ENCODE measurements at regions not wholly inside any gene's neighbourhood (a gene's known extent, or its start where the extent isn't known, plus 50 kb on each side); places are given as distances from the start of the nearest gene placed in this dataset.

GRCh38 chr2:172153156-172153555 is 50.5 kb upstream of the DLX2 start:
- DNase-seq (ENCODE audit: low spot score) = no peak

GRCh38 chr2:172153757-172154156 is 51.1 kb upstream of the DLX2 start:
- no peak for DNase-seq (ENCODE audit: low spot score)

- no peak for DNase-seq (ENCODE audit: low spot score)
Observed at GRCh38 chr2:172155752-172156151, 53.1 kb upstream of the DLX2 start.

- no peak for DNase-seq (ENCODE audit: low spot score)
Observed at GRCh38 chr2:172160839-172161238, 58.1 kb upstream of the DLX2 start.

- DNase-seq (ENCODE audit: low spot score) = no peak
Observed at GRCh38 chr2:172162225-172162733, 59.6 kb upstream of the DLX2 start.

- no peak for DNase-seq (ENCODE audit: low spot score)
Observed at GRCh38 chr2:172162739-172163336, 60.1 kb upstream of the DLX2 start.

- no peak for DNase-seq (ENCODE audit: low spot score)
Observed at GRCh38 chr2:172168917-172169346, 66.2 kb upstream of the DLX2 start.

- no peak for DNase-seq (ENCODE audit: low spot score)
Observed at GRCh38 chr2:172169611-172170010, 66.9 kb upstream of the DLX2 start.

- DNase-seq (ENCODE audit: low spot score) = peak; percentile 94
Observed at GRCh38 chr2:172172513-172173173, 69.9 kb upstream of the DLX2 start.

- DNase-seq (ENCODE audit: low spot score) = no peak
Observed at GRCh38 chr2:172173174-172173706, 70.5 kb upstream of the DLX2 start.

- DNase-seq (ENCODE audit: low spot score) = no peak
Observed at GRCh38 chr2:172177581-172177980, 74.9 kb upstream of the DLX2 start.

- no peak for DNase-seq (ENCODE audit: low spot score)
Observed at GRCh38 chr2:172177996-172178395, 75.3 kb upstream of the DLX2 start.

- DNase-seq (ENCODE audit: low spot score) = no peak
Observed at GRCh38 chr2:172179045-172179701, 76.5 kb upstream of the DLX2 start.

GRCh38 chr2:172181840-172182239 is 79.1 kb upstream of the DLX2 start:
- DNase-seq (ENCODE audit: low spot score) = no peak

GRCh38 chr2:172182624-172183023 is 79.9 kb upstream of the DLX2 start:
- no peak for DNase-seq (ENCODE audit: low spot score)

GRCh38 chr2:172193331-172194089 is 90.8 kb upstream of the DLX2 start:
- no peak for DNase-seq (ENCODE audit: low spot score)

GRCh38 chr2:172195836-172196376 is 93.2 kb upstream of the DLX2 start:
- DNase-seq (ENCODE audit: low spot score) = no peak

GRCh38 chr2:172196768-172197431 is 94.2 kb upstream of the DLX2 start:
- DNase-seq (ENCODE audit: low spot score) = no peak

GRCh38 chr2:172198361-172198760 is 95.7 kb upstream of the DLX2 start:
- no peak for DNase-seq (ENCODE audit: low spot score)

- DNase-seq (ENCODE audit: low spot score) = no peak
Observed at GRCh38 chr2:172198908-172199307, 96.2 kb upstream of the DLX2 start.

- no peak for DNase-seq (ENCODE audit: low spot score)
Observed at GRCh38 chr2:172200495-172201085, 97.9 kb upstream of the DLX2 start.
